ENCODE measurements at regions not wholly inside any gene's neighbourhood (a gene's known extent, or its start where the extent isn't known, plus 50 kb on each side); places are given as distances from the start of the nearest gene placed in this dataset.

GRCh38 chr3:39752019-39752637 is 57.3 kb upstream of the MYRIP start:
- no peak for ATAC-seq
- TF ChIP-seq POLR2A (IDR thresholded peaks at IDR 0.05) (no peak), EP300 (IDR thresholded peaks at IDR 0.05) (no peak), CTCF (IDR thresholded peaks at IDR 0.05) (no peak), POLR2AphosphoS5 (IDR thresholded peaks at IDR 0.05) (no peak)
- H3K36me3 ChIP-seq = no peaks in the 10 kb centered on the region
- H3K27ac ChIP-seq = no peak overlapping the region
- no peaks in the 10 kb centered on the region for H3K4me1 ChIP-seq
- 55 to 58% methylated on average over 3 of the region's 3 CpGs for WGBS, 2 donors (ENCODE audit: low coverage in 1 of 2)
- no peak overlapping the region for H3K4me3 ChIP-seq
- H3K27me3 ChIP-seq = no peaks in the 10 kb centered on the region
- H3K9me3 ChIP-seq = no peaks in the 10 kb centered on the region

GRCh38 chr3:39752751-39753150 is 56.7 kb upstream of the MYRIP start:
- Histone ChIP-seq H3K36me3 (no peaks in the 10 kb centered on the region), H3K27ac (no peak overlapping the region), H3K9me3 (no peaks in the 10 kb centered on the region), H3K4me3 (no peak overlapping the region), H3K27me3 (no peaks in the 10 kb centered on the region), H3K4me1 (no peaks in the 10 kb centered on the region)
- ATAC-seq = no peak
- TF ChIP-seq EP300 (IDR thresholded peaks at IDR 0.05) (no peak), CTCF (IDR thresholded peaks at IDR 0.05) (no peak), POLR2AphosphoS5 (IDR thresholded peaks at IDR 0.05) (no peak), POLR2A (IDR thresholded peaks at IDR 0.05) (no peak)
- 67 to 100% methylated on average over 1 of the region's 1 CpG for WGBS, 2 donors (ENCODE audit: low coverage in 1 of 2)

GRCh38 chr3:39753391-39753790 is 56.0 kb upstream of the MYRIP start:
- H3K27ac ChIP-seq = no peak overlapping the region
- H3K36me3 ChIP-seq = no peaks in the 10 kb centered on the region
- TF ChIP-seq EP300 (IDR thresholded peaks at IDR 0.05) (no peak), CTCF (IDR thresholded peaks at IDR 0.05) (no peak), POLR2A (IDR thresholded peaks at IDR 0.05) (no peak), POLR2AphosphoS5 (IDR thresholded peaks at IDR 0.05) (no peak)
- no peak overlapping the region for H3K4me3 ChIP-seq
- no peaks in the 10 kb centered on the region for H3K4me1 ChIP-seq
- ATAC-seq = no peak
- H3K27me3 ChIP-seq = no peaks in the 10 kb centered on the region
- no peaks in the 10 kb centered on the region for H3K9me3 ChIP-seq
- WGBS, 2 donors (ENCODE audit: low coverage in 1 of 2) = 82 to 100% methylated on average over 1 of the region's 1 CpG

- Histone ChIP-seq H3K27ac (no peak overlapping the region), H3K36me3 (no peaks in the 10 kb centered on the region), H3K4me3 (no peak overlapping the region), H3K9me3 (no peaks in the 10 kb centered on the region), H3K27me3 (no peaks in the 10 kb centered on the region), H3K4me1 (no peaks in the 10 kb centered on the region)
- no peak for ATAC-seq
- no peak for TF ChIP-seq POLR2AphosphoS5 (IDR thresholded peaks at IDR 0.05)
- no peak for TF ChIP-seq CTCF (IDR thresholded peaks at IDR 0.05)
- TF ChIP-seq POLR2A (IDR thresholded peaks at IDR 0.05) = no peak
- TF ChIP-seq EP300 (IDR thresholded peaks at IDR 0.05) = no peak
- 63 to 83% methylated on average over 2 to 3 of the region's 3 CpGs for WGBS, 2 donors (ENCODE audit: low coverage in 1 of 2)
Measured at GRCh38 chr3:39754549-39754948, 54.9 kb upstream of the MYRIP start.

- no peaks in the 10 kb centered on the region for H3K36me3 ChIP-seq
- no peaks in the 10 kb centered on the region for H3K9me3 ChIP-seq
- ATAC-seq = no peak
- no peaks in the 10 kb centered on the region for H3K27me3 ChIP-seq
- no peak overlapping the region for H3K4me3 ChIP-seq
- H3K27ac ChIP-seq = no peak overlapping the region
- H3K4me1 ChIP-seq = no peaks in the 10 kb centered on the region
- TF ChIP-seq POLR2A (IDR thresholded peaks at IDR 0.05) (no peak), POLR2AphosphoS5 (IDR thresholded peaks at IDR 0.05) (no peak), EP300 (IDR thresholded peaks at IDR 0.05) (no peak), CTCF (IDR thresholded peaks at IDR 0.05) (no peak)
- 44 to 70% methylated on average over 1 of the region's 1 CpG for WGBS, 2 donors (ENCODE audit: low coverage in 1 of 2)
Measured at GRCh38 chr3:39755100-39755499, 54.3 kb upstream of the MYRIP start.

Measured in gastroesophageal sphincter (tissue), 4 donors.